Stimulated activated CD8-positive, alpha-beta memory T cell treated with anti-CD3 and anti-CD28 coated beads, Interleukin-2, amount 100 ng/mL, for 48 hours (primary cell): ENCODE measurements at regions not wholly inside any gene's neighbourhood (a gene's known extent, or its start where the extent isn't known, plus 50 kb on each side); places are given as distances from the start of the nearest gene placed in this dataset.
"Not testable (repeated sequence)": the region's sequence is repeated elsewhere in the genome, so short reads cannot be mapped to it uniquely, and the experiment has no call there.

Experiments
- DNase-seq, 2 donors: peaks; one replicate each; pipeline ENCODE4 v3.0.0-alpha.2; 2020; ENCODE audit warnings: low read depth in 2 of 2

DNA sequence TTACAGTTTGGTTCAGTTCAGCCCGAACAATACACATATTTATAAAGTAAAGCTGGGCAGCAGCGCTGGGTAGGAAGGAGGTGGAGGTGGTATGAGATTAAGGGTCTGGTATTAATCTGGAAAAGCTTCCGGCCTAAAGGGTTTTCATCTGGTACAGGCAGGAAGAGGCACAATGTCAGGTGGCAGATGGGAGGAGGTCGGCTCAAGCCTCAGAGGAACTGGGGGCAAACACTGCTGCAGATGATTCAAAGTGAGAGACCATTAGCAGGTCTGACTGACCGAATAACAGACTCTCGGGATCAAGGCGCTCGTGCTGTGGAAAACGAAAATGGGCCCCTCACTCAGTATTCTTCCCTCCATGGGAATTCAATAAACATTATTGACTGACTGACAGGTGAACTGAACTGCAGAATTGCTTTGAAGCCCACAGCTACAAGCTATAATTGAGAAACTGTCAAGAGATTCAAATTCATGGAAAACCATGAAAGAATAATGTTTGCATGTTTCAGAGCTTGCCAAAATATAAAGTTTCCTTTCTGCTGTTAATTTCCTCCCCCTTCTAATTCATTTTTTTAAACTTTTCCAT, 75.3 kb downstream of the TMEM167A start:
- DNase-seq = no peak

DNA sequence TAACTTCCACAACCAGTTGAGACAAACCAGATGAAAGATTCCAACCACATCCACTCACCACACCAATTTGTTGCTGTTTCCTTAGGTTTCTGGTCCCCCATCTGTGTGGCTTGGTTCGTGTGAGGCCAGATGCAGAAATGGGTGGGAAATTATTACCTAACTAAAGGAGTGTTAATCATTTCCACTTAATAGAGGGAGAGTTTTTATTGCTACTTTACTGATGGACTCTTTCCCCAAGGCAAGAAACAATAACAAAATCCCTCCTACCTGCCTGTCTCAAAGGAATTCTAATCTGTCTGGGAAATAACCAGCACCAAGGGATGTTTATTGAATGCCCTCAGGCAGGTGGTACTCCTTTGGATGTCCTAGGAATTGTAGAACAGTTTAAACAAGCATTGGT, 76.3 kb downstream of the TMEM167A start:
- DNase-seq = no peak

DNA sequence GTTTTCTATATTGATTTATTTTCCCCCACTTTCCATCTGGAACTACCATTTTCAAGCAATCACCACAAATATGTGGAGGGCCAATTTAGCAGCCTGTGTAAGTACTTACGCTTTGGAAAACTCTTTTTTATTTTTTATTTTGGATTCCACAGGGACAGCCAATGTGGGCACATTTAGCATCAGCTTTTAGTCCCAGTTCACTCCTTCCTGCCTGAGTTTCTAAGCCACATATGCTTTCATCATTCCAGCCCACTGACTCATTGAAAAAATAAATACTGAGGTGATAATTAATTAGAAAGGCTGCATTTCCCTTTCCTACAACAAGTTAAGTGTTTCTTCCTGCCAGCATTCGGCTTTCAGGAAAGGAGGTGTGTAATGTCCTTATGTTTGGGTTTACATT, 76.8 kb downstream of the TMEM167A start:
- DNase-seq = no peak

DNA sequence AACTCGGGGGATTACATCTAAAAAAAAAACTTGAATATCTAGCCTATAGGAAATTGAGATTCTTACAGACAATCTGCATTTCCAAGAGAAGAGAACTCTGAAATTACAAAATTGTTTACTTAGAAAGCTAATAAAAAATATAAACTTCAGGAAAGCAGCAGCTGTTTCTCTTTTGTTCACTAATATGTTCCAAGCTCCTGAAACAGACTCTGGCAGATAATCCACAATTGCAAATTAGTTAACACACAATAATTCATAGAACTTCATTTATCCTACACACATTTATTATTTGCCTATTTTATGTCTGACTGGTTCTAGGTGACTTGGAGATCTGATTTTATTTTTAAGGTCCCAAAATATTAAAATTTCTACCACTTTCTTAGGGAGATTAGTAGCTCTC, 83.8 kb downstream of the TMEM167A start:
- DNase-seq = no peak

DNA sequence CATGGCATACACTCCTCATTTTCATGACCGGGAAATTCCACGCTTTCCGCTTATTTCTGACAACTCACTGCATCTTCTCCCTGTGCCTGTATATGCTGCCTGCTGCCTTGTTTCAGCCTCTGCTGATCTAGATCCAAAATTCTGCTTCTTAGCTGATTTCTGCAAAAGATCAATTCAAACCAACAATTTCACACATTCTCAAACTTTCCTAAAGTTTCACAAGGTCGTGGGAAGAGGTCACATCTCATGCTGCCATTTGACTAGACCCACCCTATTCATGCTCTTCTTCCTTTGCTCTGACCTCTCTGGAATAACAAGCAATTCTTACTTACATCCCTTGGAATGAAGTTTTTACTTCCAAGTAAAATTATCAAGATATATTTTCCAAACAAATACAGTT, 84.5 kb downstream of the TMEM167A start:
- no peak for DNase-seq

DNA sequence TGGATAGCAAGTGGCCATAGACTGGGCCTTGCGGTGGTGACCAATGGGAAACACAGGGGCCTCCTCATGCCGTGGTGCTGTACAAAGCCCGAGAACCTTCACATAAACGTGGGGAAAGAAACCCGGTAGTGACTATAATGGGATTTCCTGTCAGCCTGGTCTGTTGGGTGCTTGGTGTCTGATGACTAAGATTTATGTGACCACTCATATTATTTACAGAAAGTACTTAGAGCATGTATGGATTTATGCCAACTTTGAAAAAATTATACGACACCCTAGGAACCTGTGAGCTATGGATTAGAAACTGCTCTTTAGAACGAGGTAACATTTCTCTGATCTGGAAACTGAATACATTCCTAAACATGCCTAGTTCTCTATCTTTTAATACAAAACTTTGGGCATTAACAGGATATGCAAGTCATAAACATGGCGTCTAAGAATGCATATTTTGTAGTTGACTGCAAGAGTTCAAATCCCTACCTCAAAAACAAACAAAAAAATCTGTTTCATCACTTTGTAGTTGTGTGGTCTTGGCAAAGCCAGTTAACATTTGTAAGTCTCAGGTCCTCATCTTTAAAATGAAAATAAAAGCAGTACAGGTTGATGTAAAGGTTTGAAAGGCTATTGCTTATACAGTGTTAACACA, 85.4 kb downstream of the TMEM167A start:
- DNase-seq = no peak

DNA sequence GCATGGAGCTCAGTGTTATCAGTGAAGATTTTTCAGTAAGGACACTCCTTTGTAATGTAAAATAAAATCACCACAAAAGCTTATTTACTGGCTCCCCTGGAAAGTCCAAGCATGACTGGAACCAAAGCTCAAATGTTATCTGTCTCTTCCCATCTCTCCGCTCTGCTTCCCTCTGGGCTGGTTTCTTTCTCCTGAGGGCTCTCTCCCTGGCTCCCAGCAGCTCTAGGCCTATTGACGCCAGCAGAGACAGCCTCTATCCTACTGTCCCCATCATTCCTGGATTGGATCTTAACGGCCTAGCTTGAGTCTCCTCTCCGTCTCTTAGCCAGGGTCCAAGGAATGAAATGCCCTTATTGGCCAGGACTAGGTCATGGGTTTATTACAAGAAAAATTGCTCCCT, 86.1 kb downstream of the TMEM167A start:
- no peak for DNase-seq

DNA sequence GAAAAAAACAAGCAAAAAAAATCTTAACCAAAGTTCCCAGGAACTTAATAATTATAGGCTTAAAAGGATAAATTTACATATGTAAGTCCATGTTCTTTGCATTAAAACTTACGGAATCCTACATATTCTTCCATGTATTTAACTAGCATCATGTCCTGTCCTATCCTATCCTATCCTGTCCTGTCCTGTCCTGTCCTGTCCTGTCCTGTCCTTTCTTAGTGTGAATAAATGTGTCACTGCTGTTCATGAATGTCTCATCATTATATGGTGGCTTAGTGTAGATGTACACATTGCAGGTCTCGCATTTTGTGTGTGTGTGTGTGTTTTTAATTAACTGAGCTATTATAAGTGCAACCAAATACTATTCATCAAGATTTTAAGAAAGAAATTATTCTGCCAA, 90.0 kb downstream of the TMEM167A start:
- DNase-seq = no peak

DNA sequence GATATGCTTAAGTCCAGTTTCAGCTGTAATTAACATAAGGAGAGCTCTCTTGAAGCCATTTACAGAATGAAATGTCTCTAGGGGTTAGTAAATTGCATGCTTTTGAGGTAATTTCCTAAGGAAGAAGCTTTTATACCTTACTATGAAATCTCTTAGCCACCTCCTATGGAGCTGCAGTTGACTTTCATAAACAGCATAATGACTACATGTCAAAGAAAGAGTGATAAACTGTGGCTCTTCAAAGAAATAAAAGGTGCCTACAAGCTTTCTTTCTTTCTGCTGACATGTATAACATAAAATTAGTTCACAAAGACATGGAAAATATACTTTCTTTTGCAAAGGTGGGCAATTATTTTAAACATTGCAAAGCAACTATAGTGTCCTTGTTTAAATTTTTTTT, 90.8 kb downstream of the TMEM167A start:
- no peak for DNase-seq

DNA sequence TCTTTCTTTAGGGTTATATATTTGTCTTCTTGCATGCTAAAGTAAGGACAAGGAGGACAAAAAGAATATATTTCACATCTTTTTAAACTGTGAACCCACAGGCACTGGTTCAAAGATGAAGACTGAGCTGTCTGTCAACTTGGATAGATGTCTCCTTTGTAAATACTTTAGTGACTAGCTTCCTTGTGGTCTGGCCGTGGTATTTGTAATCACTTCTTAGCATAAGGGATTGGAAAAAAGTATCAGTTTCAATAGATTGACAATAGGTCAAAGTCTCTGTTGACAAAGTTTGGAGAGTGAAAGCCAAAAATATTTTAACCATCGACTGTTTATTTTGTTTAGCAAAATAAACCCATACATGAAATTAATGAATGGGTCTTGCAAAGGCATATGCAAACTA, 91.4 kb downstream of the TMEM167A start:
- DNase-seq = no peak

DNA sequence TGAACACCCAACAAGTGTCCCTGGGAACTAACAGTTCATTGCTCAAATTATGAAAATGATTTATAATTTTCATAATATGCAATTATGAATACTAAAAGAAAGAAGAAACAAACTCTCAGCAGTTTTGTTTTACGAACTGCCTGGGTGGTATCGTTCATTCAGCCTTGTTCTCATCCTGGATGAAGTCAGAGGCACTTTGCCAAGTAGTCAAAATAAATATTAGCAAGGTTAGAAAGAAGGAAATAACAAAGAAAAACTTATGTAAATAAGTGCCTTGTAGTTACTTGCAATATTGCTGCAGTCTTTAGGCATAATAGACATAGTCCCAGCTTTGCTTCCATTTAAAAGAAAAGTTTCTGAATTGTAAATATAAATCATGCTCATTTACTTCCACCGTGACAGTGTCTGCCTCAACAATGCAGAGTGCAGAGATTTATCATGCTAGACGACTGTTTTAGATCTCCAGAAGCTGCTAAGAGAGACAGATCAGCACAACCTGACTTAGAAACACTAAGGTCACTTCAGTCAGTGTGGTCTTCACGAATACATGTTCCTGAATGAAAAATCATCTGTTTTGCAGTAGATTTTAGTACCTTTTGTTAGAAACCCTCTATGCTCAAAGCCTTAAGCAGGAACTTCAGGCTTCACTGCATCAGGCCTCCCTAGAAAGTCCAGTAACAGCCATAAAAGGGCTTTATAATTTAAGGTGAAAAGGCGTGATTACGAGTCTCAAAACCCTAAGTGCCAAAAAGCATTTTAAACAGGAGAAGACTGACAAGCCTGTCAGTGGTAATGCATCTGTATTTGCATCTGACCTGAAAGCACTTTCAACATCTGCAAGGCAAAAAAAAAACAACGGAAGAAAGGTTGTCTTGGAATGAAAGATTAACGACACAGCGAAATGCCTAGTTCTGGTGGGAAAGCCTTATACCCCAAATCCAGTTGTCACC, 92.1 kb downstream of the TMEM167A start:
- DNase-seq = no peak

DNA sequence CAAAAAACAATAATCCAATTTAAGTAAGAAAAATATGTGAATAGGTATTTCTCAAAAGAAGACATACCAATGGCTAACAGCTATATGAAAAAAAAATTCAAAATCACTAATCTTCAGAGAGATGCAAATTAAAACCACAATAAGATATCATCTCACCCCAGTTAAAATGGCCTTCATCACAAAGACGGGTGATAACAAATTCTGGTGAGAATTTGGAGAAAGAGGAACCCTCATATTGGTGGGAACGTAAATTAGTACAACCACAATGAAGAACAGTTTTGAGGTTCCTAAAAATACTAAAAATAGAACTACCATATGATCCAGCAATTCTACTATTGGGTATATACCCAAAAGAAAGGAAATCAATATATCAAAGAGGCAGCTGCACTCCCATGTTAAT, 94.3 kb downstream of the TMEM167A start:
- DNase-seq = no peak

DNA sequence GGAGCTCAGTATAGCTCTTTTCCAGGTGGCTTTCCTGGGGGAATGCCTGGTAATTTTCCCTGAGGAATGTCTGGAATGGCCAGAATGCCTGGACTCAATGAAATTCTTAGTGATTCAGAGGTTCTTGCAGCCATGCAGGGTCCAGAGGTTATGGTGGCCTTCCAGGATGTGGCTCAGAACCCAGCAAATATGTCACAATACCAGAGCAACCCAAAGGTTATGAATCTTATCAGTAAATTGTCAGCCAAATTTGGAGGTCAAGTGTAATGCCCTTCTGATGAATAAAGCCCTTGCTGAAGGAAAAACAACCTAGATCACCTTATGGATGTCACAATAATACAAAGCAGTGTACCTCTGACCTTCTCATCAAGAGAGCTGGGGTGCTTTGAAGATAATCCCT, 100.3 kb downstream of the TMEM167A start:
- DNase-seq = not testable (repeated sequence)

DNA sequence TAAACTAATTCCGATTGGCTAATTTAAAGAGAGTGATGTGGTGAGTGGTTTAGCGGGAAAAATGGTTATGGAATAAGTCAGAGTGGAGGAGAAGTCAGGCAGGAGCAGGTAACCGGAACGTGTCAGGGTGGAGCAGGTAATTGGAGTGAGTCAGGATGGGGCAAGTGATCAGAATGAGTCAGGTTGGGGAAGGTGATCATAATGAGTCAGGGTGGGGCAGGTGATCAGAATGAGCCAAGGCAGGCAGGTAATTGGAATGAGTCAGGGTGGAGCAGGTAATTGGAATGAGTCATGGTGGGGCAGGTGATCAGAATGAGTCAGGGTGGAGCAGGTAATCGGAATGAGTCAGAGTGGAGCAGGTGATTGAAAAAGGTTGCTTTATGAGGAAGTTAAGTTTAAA, 101.4 kb downstream of the TMEM167A start:
- no peak for DNase-seq

DNA sequence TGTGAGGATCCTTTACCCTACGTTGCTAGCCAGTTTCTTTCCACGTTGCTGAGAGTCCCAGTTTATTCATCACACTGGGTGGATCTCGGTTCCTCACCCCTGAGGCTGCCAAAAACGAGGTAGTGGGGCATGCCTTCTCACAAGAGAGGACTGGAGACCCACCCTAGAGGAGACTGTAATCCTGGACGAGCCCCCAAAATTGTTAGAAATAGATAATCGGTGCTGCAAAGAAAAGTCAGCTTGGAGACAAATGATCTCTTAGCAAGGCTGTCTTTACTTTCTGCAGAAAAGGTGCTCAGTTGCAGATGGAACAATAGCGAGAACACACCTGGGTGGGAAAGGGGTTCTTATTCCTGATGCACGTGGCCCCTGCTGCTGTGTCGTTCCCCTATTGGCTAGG, 101.8 kb downstream of the TMEM167A start:
- no peak for DNase-seq

DNA sequence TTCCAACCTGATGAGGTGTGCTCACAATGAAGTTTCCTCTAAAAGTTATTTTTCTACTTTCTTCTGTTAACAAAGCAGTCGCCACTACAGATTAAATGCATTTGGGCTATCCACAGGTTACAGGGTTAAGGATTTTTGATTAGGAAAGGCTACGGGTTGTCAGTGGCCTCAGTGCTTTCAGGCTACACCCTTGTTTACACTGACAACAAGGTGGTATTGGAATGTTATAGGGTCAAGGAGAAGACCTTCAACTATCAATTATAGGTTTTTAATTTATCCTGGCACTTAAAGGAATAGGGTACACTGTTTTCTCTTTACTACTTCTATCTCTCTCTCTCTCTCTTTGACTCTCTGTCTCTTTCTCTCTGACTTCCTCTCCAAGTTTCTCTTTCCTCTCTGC, 102.8 kb downstream of the TMEM167A start:
- not testable (repeated sequence) for DNase-seq

DNA sequence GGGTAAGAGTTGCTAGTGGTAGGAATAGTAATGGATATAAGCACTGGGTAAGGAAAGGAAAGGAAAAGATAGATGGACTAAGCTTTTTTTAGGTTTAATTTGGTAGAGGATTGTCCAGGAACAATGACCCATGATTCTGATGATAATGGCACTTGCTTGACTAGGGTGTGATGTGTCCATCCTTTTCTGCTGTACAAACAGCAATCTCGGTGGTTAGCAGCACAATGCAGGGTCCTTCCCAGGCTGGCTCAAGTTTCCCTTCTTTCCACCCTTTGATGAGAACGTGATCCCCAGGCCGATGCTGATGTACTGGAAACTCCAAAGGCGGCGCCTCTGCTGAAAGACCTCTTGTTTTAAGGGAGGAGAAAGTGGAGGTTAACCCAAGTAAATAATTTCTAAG, 105.3 kb downstream of the TMEM167A start:
- no peak for DNase-seq

DNA sequence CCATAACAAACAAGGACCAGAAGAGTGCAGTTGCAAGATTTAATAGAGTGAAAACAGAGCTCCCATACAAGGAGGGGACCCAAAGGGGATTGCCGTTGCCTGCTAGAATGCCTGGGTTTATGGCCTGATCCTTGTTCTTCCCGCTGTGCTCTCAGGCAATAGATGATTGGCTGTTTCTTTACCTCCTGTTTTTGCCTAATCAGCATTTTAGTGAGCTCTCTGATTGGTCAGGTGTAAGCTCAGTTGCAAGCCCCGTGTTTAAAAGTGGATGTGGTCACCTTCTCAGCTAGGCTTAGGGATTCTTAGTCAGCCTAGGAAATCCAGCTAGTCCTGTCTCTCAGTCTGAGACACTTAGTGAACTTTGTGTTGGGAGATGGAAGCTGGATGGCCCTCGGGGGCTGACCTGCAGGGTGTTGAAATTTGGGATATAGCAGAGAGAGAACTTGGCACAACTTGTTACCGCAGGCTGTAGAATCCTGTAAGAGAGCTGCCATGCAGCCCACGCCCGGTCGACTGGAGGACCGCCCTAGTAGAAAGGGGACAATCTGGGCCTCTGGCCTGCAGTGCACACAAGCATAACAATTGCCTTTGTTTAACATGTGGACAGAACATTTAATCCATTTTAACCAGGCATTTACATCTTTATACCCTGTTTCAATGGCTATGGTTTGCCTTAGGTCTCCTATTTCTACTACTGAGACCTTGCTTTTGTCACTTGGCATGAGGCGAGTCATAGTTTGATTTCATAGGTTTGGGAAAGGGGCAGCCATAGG, 106.0 kb downstream of the TMEM167A start:
- DNase-seq = not testable (repeated sequence)

DNA sequence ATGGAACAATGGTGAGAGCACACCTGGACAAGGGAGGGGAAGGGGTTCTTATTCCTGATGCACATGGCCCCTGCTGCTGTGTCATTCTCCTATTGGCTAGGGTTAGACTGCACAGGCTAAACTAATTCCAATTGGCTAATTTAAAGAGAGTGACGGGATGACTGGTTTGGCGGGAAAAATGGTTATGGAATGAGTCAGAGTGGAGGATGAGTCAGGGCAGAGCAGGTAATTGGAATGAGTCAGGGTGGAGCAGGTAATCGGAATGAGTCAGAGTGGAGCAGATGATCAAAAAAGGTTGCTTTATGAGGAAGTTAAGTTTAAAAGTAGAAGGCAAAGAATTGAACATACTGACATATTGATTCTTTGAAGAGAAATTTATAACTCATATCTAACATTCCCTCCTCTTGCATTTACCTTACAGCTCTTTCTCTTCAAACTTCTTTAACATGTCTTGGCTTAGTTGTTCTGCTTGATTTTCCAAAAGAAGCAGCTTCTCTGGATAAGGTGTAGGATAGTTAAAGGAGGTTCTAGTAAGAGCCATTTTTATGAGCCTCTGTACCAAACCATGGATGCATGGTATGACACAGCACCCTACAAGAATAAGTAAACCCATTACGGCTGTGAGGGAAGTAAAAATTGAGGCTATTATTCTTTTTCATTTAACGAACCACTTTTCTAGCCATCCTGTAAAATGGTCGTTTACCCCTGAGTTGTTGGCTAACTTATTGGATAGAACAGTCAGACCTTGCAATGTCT, 107.8 kb downstream of the TMEM167A start:
- peak in 1 of 2 donors; percentile 2 for DNase-seq

DNA sequence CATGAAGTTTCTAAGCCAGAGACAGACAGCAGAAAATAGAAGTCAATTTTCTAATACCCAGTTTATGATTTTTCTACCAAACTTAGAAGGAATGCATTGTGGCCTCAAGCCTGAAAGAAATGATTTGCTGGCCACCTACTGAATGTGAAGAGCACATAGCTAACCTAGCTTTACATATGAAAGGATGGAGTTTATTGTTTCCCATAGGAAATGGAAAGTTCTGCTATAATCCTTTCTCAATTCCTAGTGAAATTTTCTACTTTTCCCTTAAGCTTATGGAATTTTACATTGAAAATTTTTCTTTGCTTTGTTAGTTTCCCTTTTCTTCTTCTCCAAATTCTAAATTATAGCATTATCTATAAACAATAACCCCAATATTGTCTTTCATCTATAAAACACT, 110.1 kb downstream of the TMEM167A start:
- DNase-seq = no peak

DNA sequence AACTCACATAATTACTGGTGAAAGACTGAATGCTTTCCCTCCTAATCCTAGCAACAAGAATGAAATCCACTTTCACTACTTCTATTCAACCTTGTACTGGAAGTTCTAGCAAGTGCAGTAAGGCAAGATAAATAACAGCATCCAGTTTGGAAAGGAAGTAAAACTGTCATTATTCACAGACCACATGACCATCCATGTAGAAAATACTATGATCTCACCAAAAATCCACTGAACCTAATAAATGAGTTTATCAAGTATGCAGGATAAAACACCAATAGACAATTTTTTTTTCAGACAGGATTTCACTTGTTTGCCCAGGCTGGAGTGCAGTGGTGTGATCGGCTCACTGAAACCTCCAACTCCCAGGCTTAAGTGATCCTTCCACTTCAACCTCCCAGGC, 117.7 kb downstream of the TMEM167A start:
- no peak for DNase-seq
